ENCODE measurements at regions not wholly inside any gene's neighbourhood (a gene's known extent, or its start where the extent isn't known, plus 50 kb on each side); places are given as distances from the start of the nearest gene placed in this dataset.
"Not testable (repeated sequence)": the region's sequence is repeated elsewhere in the genome, so short reads cannot be mapped to it uniquely, and the experiment has no call there.

GRCh38 chr4:160574272-160574671 lies 1471.4 kb downstream of the RAPGEF2 start:
- TF ChIP-seq, protein P1, sequence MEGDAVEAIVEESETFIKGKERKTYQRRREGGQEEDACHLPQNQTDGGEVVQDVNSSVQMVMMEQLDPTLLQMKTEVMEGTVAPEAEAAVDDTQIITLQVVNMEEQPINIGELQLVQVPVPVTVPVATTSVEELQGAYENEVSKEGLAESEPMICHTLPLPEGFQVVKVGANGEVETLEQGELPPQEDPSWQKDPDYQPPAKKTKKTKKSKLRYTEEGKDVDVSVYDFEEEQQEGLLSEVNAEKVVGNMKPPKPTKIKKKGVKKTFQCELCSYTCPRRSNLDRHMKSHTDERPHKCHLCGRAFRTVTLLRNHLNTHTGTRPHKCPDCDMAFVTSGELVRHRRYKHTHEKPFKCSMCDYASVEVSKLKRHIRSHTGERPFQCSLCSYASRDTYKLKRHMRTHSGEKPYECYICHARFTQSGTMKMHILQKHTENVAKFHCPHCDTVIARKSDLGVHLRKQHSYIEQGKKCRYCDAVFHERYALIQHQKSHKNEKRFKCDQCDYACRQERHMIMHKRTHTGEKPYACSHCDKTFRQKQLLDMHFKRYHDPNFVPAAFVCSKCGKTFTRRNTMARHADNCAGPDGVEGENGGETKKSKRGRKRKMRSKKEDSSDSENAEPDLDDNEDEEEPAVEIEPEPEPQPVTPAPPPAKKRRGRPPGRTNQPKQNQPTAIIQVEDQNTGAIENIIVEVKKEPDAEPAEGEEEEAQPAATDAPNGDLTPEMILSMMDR (IDR thresholded peaks at IDR 0.05) = not testable (repeated sequence)
- not testable (repeated sequence) for TF ChIP-seq REST (IDR thresholded peaks at IDR 0.05; ENCODE audit: insufficient read depth in 1 of 2, low read depth in 2 of 2, low read length in 1 of 2)

All from Panc1 (cell line).